Left lobe of liver (tissue), 2 donors: ENCODE measurements at regions not wholly inside any gene's neighbourhood (a gene's known extent, or its start where the extent isn't known, plus 50 kb on each side); places are given as distances from the start of the nearest gene placed in this dataset.
A peak's percentile ranks its signal among the peaks of the same experiment; 100 is the strongest.

ENCODE experiments used
- ATAC-seq: fragments of 200-7000 bp; cut with Tn5 transposase; one replicate; pipeline ENCODE4 v1.9.1; 2020; ENCODE audit warnings: mild to moderate bottlenecking, moderate library complexity
- DNase-seq: peaks from one replicate; pipeline ENCODE4 v3.0.0-alpha.2; 2020; ENCODE audit warnings: low spot score
- donor health status: DM: no; HTN: no; CAD: no; lungs with moderate emphysema.
- donor health status: DM: no; HTN: yes; CAD: no.

DNA sequence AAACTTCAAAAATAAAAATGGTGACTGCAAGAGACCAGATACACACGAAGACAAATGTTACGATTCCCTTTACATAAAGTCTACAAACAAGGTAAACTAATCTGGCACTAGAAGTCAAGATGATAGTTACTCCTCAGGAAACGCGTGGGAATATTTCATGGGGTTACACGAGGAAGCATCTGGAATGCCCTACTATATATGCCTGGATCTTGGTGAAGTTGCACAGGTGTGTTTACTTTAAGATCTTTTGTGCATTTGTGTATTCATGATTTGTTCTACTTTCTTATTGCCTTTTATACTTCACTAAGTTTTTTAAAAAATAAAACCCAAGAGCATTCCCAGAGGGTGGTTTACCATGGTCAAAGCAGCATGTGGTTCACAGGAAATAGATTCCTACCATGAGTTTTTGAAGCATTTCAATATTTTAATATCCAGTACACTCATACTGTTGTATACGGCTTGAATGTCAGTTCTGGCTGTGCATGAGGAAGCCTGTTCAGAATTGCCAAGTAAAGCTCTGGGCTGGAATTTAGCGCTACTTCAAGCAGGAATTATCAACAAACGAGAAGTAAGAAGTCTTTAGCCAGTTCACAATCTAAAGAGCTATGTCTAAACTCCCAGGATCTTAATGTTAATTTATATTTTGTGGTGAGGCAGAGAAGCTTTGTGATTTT, 239.8 kb upstream of the KLHL1 start:
- ATAC-seq (no peak), DNase-seq (no peak)

DNA sequence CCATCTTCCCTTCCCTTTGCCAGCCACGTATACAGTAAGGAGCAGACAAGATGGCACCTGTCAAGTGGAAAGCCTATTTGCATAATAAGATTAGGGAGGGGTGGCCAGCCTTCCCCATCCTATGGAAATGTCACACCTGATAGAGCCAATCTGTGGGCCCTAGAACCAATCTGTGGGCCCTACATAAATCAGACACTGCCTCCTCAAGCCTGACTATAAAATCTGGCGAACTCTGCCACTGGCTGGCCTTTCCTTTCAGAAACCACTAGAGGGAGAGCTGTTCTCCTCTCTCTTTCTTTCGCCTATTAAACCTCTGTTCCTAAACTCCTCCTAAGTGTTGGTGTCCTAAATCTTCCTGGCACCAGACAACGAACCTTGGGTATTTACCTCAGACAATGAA, 231.5 kb upstream of the KLHL1 start:
- no peak for DNase-seq
- peak; percentile 94 for ATAC-seq

DNA sequence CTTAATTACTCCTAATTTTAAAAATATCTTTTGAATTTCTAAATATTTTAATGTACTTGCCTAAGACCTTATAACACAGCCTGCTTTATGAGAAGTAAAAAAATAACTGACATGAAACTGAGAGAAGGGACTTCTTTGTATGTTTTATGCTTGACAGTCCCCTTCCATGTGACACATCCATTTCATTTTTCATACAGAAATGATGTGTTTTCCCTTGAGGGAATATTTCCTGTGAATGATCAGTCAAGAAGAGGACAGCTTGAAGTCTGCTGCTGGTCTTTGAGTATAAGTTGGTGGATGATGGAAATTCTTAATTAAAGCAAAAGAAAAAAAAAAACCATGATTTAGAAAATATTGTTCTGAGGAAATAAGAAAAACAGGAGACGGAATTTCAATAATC, 230.4 kb upstream of the KLHL1 start:
- ATAC-seq (no peak), DNase-seq (no peak)

DNA sequence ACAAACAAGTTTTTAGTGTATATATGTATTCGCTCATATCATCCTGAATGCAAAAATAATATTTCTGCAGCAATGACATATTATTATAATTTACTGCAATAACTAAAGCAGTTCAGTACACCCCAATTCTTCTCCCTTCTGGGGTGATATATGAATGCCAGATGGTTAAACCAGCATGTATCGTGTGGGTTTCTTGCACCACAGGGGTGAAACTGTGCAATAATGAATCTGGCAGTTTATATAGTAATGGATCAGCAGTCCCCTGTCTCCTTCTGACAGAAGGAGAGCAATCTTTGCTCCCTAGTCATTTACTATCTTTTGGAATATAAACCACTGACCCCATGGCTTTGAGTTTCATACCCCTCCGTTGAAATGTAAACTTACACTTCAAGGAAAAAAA, 228.6 kb upstream of the KLHL1 start:
- DNase-seq: no peak
- no peak for ATAC-seq

DNA sequence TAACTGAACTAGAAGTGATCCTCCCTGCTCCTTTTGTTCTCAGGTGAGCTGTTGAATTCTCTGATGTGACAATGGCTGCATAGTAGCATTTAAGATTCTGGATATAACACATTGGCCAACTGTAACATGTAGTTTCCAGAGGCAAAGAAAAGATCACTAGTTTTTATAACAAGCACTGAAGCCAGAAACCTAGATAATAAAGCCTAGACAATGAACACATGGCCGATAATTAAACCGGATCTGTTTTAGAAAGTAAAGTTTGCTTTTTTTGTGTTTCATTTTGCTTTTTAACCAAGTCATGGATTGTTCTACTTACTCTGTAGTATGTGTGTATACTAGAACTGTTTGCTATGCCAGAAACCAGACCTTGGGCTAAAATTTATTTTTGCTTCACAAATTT, 225.5 kb upstream of the KLHL1 start:
- DNase-seq (no peak), ATAC-seq (no peak)

DNA sequence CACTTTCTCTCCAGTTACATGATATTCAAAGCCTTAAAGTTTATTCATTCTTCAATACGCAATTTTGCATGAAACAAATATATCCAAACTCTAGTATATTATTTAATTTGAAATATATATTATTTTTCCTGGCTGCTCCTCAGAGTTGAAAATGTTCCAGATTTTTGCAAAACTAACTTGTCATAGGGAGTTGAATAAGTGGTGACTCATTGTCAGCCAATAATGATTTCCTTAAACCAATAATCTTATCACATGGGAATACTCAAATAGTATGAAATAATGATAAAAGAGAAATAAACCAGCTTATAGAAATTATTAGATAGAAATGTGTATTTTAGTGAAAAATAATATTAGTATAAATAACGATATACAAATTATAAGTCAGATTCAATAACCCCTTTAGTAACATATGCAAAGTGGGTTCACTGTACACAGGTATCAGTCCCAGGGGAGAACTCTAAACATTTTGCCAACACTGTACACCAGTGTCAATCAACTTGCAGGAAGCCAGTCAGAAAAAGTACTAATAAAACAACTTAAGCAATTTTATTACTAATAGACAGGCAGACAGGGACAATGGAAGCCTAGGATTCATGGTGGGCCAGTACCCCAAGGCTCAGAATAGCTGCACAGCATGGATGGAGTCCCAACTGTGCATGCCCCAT, 222.6 kb upstream of the KLHL1 start:
- no peak for ATAC-seq
- no peak for DNase-seq

DNA sequence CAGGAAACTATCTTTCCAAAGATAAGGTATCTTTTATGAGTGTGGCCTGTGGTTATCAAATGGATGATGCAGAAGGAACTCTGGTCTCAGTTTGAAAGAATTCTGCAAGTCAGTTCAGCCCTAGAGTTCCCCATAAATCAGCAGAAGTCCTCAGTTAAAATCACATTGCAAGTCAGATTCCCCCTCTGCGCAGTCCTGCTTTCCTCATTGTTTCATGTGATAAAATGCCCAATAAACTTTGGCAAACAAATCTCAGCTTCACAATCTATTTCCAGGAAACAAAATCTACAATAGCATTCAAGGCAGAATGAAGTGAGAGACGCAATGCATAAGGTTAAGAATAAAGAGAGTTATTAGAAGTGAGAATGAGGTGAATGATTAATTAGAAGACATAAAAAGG, 216.3 kb upstream of the KLHL1 start:
- DNase-seq (no peak), ATAC-seq (no peak)

DNA sequence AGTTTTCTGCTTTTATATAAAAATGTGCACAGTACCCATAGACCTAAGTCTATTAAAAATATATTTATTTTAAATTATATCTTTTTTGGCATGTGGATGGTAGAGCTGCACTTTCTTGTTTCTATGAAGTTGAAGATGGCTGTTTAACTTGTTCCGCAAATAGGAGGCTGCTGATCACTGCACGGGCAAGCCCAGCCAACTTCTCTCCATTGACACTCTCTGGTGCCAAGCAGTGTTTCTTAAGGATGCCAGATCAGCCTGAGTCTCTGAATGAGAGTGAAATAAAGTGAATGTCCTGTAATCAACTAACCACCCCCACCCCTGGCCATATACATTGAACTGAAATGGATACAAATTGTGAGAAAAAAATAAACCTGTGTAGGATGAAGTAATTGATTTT, 202.9 kb upstream of the KLHL1 start:
- no peak for DNase-seq
- ATAC-seq: no peak

DNA sequence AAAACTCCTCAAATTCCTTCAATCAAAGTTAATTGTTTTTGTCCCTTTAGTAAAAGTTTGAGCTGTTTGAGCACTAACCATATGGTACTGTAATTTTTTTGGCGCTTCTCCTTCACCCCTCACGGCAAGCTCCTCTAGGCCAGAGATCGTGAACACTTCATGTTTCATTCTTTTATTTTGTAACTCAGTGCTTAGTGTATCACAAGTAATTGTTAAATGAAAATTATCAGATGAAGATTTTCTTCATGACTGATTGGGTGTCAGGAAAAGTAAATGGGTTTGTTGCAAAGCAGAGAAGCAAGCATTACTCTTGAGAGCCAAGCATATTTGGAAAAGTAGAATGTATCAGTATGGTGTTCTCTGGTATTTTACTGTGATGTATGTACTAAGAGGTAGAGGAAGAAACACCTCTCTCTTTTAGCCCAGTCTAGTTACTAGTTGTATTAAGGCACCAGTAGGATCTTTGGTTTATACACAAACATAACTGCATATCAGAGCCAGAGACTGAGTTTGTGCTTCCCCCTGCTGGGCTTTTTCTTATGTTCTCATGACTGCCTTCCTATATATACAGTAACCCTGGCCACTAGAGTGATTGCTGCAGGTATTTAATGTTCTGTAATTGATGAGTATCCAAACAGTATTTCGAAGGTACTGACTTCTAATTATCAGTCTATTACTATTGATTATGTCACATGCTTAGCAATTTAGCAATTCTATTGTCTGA, 202.3 kb upstream of the KLHL1 start:
- no peak for DNase-seq
- peak; percentile 62 for ATAC-seq

DNA sequence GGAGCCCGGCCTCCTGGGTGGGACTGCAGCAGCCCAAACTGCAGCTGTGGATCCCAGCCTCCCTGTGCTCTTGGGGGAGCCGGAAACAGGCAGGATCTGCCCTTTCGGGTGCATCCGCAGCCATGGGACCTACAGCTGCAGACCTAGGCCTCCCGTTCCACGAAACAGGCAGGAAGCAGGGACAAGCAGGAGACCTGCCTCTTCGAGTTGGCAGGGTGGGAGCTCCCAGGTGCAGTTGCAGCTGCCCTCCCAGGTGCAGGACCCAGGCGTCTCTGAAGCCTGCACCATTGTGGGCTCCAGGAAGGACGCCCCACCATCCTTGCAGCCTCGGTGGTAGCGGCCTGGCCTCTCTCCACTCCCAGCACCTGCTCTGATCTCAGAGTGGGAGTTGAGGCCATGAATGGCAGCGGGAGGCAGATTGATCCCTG, 189.0 kb upstream of the KLHL1 start:
- ATAC-seq (no peak), DNase-seq (no peak)

DNA sequence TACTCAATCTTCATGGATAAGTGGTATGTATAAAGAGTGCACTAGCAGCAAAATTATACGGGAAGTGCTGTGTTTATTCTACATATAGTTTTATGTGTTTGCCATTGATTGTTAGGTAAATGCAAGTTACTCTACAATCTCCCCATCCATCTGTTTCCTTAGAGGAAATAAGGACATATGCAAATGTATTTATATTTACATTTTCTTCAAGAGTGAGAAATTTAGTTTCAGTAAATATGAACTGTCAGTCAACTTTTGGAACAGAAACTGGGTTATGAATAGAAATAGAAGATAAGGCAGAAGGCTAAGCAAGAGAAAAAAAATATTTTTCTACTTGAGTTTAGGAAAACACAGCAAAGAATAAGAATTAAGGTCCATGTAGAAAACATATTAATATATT, 176.1 kb upstream of the KLHL1 start:
- DNase-seq: no peak
- no peak for ATAC-seq

DNA sequence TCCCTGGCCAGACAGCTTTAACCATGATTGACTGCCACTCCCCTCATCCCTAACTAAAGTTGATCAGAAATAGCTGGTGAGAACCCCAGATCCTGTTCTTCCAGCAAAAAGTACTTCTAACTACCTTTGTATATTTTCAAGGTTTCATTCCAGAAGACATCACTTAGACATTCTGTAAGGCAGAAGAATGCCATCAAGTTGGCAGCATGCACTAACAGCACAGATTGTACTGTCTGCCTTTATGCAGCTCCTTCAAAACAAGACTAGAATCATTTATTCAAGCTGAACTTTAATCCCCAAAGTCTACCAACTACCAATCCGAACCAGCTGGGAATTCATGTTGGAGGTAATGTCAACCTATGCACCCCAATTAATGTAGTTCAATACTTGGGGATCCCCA, 167.6 kb upstream of the KLHL1 start:
- ATAC-seq: no peak
- DNase-seq: no peak

DNA sequence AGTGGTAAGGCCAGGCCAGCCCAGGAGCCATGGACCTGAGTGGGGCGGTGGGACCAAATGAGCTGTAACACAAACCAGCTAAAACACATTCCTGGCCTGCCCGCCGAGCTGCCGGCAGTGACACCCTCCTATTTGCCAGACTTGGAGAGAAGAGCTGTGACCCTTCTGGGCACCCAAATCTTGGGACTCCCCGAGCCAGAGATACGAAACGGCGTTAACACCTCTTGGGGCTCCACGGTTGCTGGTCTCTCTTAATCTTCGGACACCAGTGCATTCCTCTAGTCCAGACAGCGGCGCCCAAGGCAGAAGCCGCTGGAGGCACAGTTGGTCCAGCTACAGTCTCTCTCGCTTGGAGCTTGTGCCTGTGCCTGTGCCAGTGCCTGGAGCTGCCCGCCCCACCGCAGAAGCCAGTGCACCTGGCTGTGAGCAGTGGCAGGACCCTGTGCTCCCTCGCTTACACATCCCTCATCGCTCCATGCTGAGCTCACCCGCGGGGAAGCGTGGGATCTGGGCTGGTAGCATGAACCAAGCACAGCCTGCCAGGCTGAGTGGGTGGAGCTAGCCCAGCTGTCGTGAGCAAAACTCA, 147.2 kb upstream of the KLHL1 start:
- no peak for ATAC-seq
- DNase-seq: no peak

DNA sequence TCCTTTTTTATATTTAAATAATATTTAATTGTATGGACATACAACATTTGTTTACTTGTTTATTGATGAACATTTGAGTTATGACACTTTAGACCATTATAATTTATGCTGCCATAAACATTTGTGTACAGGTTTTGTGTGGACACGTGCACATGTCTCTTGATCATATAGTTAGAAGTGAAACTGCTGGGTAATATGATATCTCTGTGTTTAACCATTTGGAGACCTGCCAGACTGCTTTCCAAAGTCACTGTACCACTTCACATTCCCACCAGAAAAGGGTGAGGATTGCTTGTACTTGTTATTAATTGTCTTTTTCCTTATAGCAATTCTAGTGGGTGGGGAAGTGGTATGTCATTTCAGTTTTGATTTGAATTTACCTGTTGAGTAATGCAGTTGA, 145.6 kb upstream of the KLHL1 start:
- ATAC-seq (no peak), DNase-seq (no peak)

DNA sequence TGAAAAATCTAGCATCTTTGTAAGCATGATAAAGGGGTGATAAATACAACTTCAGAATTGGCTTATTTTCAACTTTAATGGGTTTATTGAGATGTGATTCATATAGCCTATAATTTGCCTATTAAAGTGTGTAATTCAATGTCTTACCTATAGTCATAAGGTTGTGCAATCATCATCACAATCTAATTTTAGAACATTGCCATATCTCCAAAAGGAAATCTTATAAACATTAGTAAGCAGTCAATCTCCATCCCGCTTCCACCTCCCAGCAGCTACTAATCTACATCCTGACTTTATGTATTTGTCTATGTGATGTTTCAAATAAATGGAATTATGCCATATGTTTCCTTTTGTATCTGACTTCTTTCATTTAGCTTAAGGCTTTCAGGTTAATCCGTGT, 145.2 kb upstream of the KLHL1 start:
- no peak for DNase-seq
- ATAC-seq: no peak

DNA sequence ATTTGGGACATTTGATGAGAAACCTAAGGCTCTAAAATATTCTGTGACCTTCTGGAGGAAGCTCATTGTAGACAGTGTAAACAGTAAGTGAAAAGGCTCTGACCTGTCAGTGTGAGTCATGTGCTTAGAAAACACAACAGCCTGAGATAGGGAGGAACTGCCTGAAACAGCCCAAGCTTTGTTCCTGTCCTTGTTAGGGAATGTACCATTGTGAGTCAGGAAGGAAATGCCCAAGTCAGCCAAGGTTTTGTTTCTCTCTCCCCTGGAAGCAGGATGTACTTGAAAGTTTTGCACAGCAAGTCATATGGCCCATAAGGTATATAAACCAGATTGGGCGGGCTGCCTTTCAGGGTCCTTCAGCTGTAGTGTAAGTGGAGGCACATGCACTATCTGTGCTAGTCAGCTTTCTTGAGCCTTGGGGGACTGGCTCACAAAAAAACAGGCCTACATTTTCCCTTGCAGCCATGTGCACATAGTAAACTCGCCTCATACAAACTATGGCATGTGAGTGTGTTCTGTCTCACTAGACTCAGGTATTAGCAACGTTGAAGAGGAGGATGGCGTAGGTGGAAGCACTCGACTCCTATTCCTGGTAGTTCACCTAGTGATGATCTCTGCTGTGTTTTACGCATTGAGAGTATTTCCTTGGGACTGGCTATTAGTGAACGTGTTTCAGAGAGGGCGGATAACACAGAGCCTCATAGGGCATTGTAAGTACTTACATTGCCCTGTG, 141.2 kb upstream of the KLHL1 start:
- no peak for ATAC-seq
- DNase-seq: no peak

DNA sequence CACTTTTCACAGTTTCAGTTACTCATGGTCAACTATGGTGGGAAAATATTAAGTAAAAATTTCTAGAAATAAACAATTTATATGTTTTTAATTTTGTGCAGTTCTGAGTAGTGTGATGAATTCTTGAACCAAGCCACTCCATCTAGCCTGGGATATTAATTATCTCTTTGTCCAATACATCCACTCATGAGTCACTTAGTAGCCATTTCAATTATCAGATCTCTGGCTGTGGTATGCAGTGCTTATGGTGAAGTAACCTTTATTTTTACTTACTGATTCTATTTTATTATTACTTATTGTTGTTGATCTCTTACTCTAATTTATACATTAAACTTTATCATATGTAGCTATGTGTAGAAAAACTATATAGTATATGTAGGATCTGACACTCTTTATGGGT, 128.9 kb upstream of the KLHL1 start:
- ATAC-seq: no peak
- DNase-seq: no peak

DNA sequence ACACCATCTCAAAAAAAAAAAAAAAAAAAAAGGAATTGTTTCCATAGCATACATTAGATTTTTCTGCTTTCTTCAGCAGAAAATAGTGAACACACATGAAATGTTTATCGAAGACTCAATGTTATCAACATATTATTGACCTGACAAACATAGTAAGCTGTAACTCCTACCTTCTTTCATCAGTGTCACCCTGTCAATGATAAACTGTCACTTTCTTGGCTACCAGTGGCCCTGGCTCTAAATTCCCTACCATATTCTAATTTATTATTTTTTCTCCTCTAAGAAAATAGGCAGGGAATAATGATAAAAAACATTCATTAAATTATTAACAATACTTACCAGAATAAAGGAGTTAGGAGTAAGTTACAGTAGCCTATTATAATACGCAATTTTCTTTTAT, 127.3 kb upstream of the KLHL1 start:
- DNase-seq: no peak
- ATAC-seq: no peak

DNA sequence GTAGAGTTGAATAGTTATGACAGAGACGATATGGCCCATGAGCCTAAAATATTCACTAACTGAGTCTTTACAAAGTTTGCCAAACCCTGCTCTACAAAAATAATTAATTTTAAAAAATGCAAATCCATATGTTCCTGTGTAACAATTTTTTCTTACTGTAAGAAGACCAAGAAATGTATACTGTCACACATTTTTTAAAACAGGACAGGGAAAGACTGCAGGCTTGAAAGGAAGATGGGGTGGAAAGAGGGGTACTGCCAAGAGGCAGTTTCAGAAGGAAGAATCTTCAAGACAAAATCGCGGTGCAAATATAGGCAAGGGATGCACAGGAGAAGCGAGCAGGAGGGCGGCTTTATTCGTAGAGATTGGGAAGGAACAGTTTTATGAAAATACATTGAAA, 115.7 kb upstream of the KLHL1 start:
- DNase-seq (no peak), ATAC-seq (no peak)

DNA sequence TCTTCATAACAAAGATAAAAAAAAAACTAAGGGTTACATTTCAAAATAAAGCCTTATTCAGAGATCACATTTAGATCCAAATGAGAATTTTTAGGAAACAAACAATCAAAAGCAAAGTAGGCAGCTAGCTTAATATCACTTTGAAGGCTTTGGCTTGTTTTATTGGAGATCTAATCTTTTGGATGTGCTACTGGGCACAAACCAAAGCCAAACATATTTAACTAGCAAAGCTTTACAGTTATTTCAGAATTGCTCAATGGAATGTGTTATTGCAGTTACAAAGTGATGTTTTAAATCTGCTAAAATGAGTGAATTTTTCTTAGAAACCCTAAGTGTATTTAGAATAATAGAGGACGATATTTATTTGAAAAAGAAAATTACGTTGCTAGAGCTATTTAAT, 114.7 kb upstream of the KLHL1 start:
- DNase-seq (no peak), ATAC-seq (no peak)

DNA sequence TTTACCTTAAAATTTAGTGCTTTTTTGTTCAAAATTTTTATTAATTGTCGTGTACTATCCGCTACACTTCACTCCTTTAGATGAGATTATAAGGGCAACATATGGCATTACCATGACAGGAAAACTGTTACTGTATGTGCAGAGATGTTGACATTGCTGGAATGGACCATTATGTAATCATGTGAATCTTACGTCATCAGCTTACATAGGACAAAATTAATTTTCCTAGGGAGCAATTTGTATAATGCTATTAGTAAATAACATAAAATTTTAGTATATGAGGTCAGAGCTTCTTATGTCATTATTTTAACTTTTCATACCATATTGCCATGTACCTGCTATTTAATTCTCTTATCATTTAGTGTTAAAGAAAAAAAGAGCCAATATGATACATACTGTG, 110.4 kb upstream of the KLHL1 start:
- DNase-seq (no peak), ATAC-seq (no peak)
